Fibroblast of lung (primary cell): ENCODE measurements at regions not wholly inside any gene's neighbourhood (a gene's known extent, or its start where the extent isn't known, plus 50 kb on each side); places are given as distances from the start of the nearest gene placed in this dataset.

Source experiments
- DNase-seq, 2 donors: peaks; one replicate each; pipeline versions ENCODE4 v3.0.0 to v3.0.0-alpha.2; 2010; ENCODE audit warnings: low read depth in 2 of 2
- H2AFZ ChIP-seq: 2 replicates; pipeline ENCODE4 v1.5.1; 2012; ENCODE audit warnings: low read length, control low read depth, inconsistent platforms
- H3K27ac ChIP-seq: 2 replicates; pipeline ENCODE4 v1.5.1; 2011; ENCODE audit warnings: low read length, control low read depth; ENCODE audit not compliant: insufficient read depth
- H3K27me3 ChIP-seq: 2 replicates; pipeline ENCODE4 v1.5.1; 2011; ENCODE audit warnings: mild to moderate bottlenecking, low read length; ENCODE audit not compliant: control insufficient read depth, insufficient read depth
- H3K36me3 ChIP-seq: 2 replicates; pipeline ENCODE4 v1.5.1; 2011; ENCODE audit warnings: low read length; ENCODE audit not compliant: control insufficient read depth, insufficient read depth
- H3K4me1 ChIP-seq: 2 replicates; pipeline ENCODE4 v1.5.1; 2011; ENCODE audit warnings: low read length; ENCODE audit not compliant: control insufficient read depth, insufficient read depth; ENCODE audit errors: extremely low read depth
- H3K4me2 ChIP-seq: 2 replicates; pipeline ENCODE4 v1.5.1; 2011; ENCODE audit warnings: low read length, control low read depth; ENCODE audit not compliant: insufficient read depth; ENCODE audit errors: extremely low read depth
- H3K4me3 ChIP-seq, 4 experiments: fragments of 200-600 bp in 1 of 4; sonication (generic) in 1 of 4; replicated peaks in 1 of 4; 2 replicates each; pipeline ENCODE4 v1.5.1; 2011 to 2016; ENCODE audit warnings: low read length in 4 of 4, low read depth in 3 of 4, mild to moderate bottlenecking in 3 of 4, control low read depth in 2 of 4, inconsistent platforms in 1 of 4, mixed read lengths in 1 of 4; ENCODE audit not compliant: insufficient read depth in 1 of 4; ENCODE audit errors: control extremely low read depth in 1 of 4
- H3K79me2 ChIP-seq: 2 replicates; pipeline ENCODE4 v1.5.1; 2012; ENCODE audit warnings: mild to moderate bottlenecking, low read length, inconsistent platforms; ENCODE audit not compliant: control insufficient read depth, insufficient read depth
- H3K9ac ChIP-seq: 2 replicates; pipeline ENCODE4 v1.5.1; 2011; ENCODE audit warnings: mild to moderate bottlenecking, low read length, control low read depth; ENCODE audit not compliant: insufficient read depth
- H3K9me3 ChIP-seq: 2 replicates; pipeline ENCODE4 v1.5.1; 2012; ENCODE audit warnings: low read depth, low read length; ENCODE audit not compliant: control insufficient read depth, insufficient read depth
- H4K20me1 ChIP-seq: 2 replicates; pipeline ENCODE4 v1.5.1; 2011; ENCODE audit warnings: low read length; ENCODE audit not compliant: control insufficient read depth, insufficient read depth; ENCODE audit errors: extremely low read depth
- CTCF ChIP-seq, 2 donors: IDR thresholded peaks in 1 of 2; conservative IDR thresholded peaks in 1 of 2; 1 replicate in 1 of 2; 2 replicates in 1 of 2; pipeline ENCODE4 v1.5.1; 2011 to 2012; ENCODE audit warnings: low read length in 2 of 2, control low read depth in 1 of 2, inconsistent platforms in 1 of 2, low read depth in 1 of 2, mild to moderate bottlenecking in 1 of 2
- EZH2 ChIP-seq: IDR thresholded peaks from 2 replicates; pipeline ENCODE4 v1.5.1; 2012; ENCODE audit warnings: low read length, control low read depth, mild to moderate bottlenecking; ENCODE audit errors: missing control alignments

- no peak overlapping the region for H3K4me3 ChIP-seq
- no peak overlapping the region for H2AFZ ChIP-seq
- no peaks in the 10 kb centered on the region for H3K27me3 ChIP-seq
- H3K36me3 ChIP-seq: no peaks in the 10 kb centered on the region
- no peak overlapping the region for H3K27ac ChIP-seq
- no peaks in the 10 kb centered on the region for H4K20me1 ChIP-seq
- TF ChIP-seq EZH2: no peak
- TF ChIP-seq CTCF (conservative IDR thresholded peaks at IDR 0.05 in 1 of 2, IDR thresholded peaks at IDR 0.05 in 1 of 2; ENCODE audit: low read depth in 1 of 2, low read length in 2 of 2): no peak
- H3K79me2 ChIP-seq: no peaks in the 10 kb centered on the region
- peaks cover 6% of the 10 kb centered on the region for H3K4me1 ChIP-seq
- H3K9me3 ChIP-seq: no peaks in the 10 kb centered on the region
- no peak overlapping the region for H3K9ac ChIP-seq
- DNase-seq: no peak
- H3K4me2 ChIP-seq: no peak overlapping the region
These were observed 163.2 kb downstream of the SLC28A3 start for GRCh38 chr9:84177407-84177806.

- TF ChIP-seq CTCF (conservative IDR thresholded peaks at IDR 0.05 in 1 of 2, IDR thresholded peaks at IDR 0.05 in 1 of 2; ENCODE audit: low read depth in 1 of 2, low read length in 2 of 2): no peak
- TF ChIP-seq EZH2: no peak
- Histone ChIP-seq H4K20me1 (no peaks in the 10 kb centered on the region), H3K27me3 (no peaks in the 10 kb centered on the region), H3K9me3 (no peaks in the 10 kb centered on the region), H3K27ac (no peak overlapping the region), H2AFZ (no peak overlapping the region), H3K4me1 (peaks cover 6% of the 10 kb centered on the region), H3K36me3 (no peaks in the 10 kb centered on the region), H3K9ac (no peak overlapping the region), H3K79me2 (no peaks in the 10 kb centered on the region), H3K4me3 (no peak overlapping the region), H3K4me2 (no peak overlapping the region)
- DNase-seq: no peak
These were observed 161.0 kb downstream of the SLC28A3 start for GRCh38 chr9:84179531-84179930.

GRCh38 chr9:84187090-84187489, 153.5 kb downstream of the SLC28A3 start:
- Histone ChIP-seq H3K4me3 (no peak overlapping the region), H2AFZ (no peak overlapping the region), H3K4me1 (no peaks in the 10 kb centered on the region), H3K27ac (no peak overlapping the region), H3K27me3 (peaks cover 2% of the 10 kb centered on the region), H3K9me3 (no peaks in the 10 kb centered on the region), H3K9ac (no peak overlapping the region), H3K36me3 (no peaks in the 10 kb centered on the region), H3K4me2 (no peak overlapping the region), H3K79me2 (no peaks in the 10 kb centered on the region), H4K20me1 (no peaks in the 10 kb centered on the region)
- DNase-seq: peak in 1 of 2 donors; percentile 48
- TF ChIP-seq EZH2: no peak
- no peak for TF ChIP-seq CTCF (conservative IDR thresholded peaks at IDR 0.05 in 1 of 2, IDR thresholded peaks at IDR 0.05 in 1 of 2; ENCODE audit: low read depth in 1 of 2, low read length in 2 of 2)
